K562 (cell line): ENCODE measurements at regions not wholly inside any gene's neighbourhood (a gene's known extent, or its start where the extent isn't known, plus 50 kb on each side); places are given as distances from the start of the nearest gene placed in this dataset.
"Not testable (repeated sequence)": the region's sequence is repeated elsewhere in the genome, so short reads cannot be mapped to it uniquely, and the experiment has no call there.

Experiments used
- ATAC-seq: fragments of 200-7000 bp; cut with Tn5 transposase; 3 replicates; pipeline ENCODE4 v1.9.1; 2020; ENCODE audit warnings: moderate library complexity
- BruUV-seq: library from RNA; stranded (reverse); fragments of 400-500 nt; replicated peaks from 2 replicates; lab custom pipeline; 2021; lab: Mats Ljungman, UMichigan
- CTCF ChIA-PET: fragments of 300-600 bp; formaldehyde crosslinking; extraction: SDS; loops from one replicate; lab custom pipeline; 2021; ENCODE audit warnings: low intra/inter-chr PET ratio; lab: Yijun Ruan, JAX
- POLR2A ChIA-PET: fragments of 300-600, 350-650 bp; sonication (Branson Sonifier 250); formaldehyde crosslinking; extraction: SDS; loops from one replicate; lab custom pipeline; 2021; ENCODE audit warnings: antibody characterized with exemption, inconsistent platforms; lab: Yijun Ruan, JAX
- DNase-seq, 4 experiments: peaks; one replicate each; pipeline versions ENCODE4 v3.0.0 to v3.0.0-alpha.2; 2011 to 2018; ENCODE audit warnings: low spot score in 3 of 4, mixed read lengths in 3 of 4; ENCODE audit errors: extremely low read depth in 1 of 4
- FAIRE-seq: peaks from 2 replicates; lab custom pipeline; 2011; peaks lifted over from hg19 to GRCh38; lab: Jason Lieb, UNC
- H2AFZ ChIP-seq: 2 replicates; pipeline ENCODE4 v1.6.0; 2011; ENCODE audit warnings: low read depth, low read length, control low read depth, inconsistent platforms
- H3K27ac ChIP-seq: fragments of 200-600 bp; 3 replicates; pipeline ENCODE4 v1.8.0; 2011; ENCODE audit warnings: low read depth, mild to moderate bottlenecking, control low read depth, inconsistent platforms, low read length, moderate library complexity, mixed read lengths; ENCODE audit errors: extremely low read depth
- H3K27me3 ChIP-seq, 2 experiments: fragments of 300-600 bp in 1 of 2; 2 replicates in 1 of 2; 3 replicates in 1 of 2; pipeline versions ENCODE4 v1.6.0 to v1.8.0; 2011; ENCODE audit warnings: inconsistent platforms in 2 of 2, low read length in 2 of 2, mild to moderate bottlenecking in 1 of 2, mixed read lengths in 1 of 2, moderate library complexity in 1 of 2; ENCODE audit not compliant: control insufficient read depth in 2 of 2, insufficient read depth in 2 of 2
- H3K36me3 ChIP-seq: fragments of 300-600 bp; 3 replicates; pipeline ENCODE4 v1.8.0; 2011; ENCODE audit warnings: mild to moderate bottlenecking, low read length, inconsistent platforms; ENCODE audit not compliant: control insufficient read depth, insufficient read depth
- H3K4me1 ChIP-seq, 2 experiments: fragments of 200-600 bp in 1 of 2; replicated peaks in 1 of 2; 2 replicates in 1 of 2; 3 replicates in 1 of 2; pipeline versions ENCODE4 v1.5.1 to v1.8.0; 2011; ENCODE audit warnings: inconsistent platforms in 2 of 2, low read length in 2 of 2, mild to moderate bottlenecking in 1 of 2, mixed read lengths in 1 of 2, moderate library complexity in 1 of 2; ENCODE audit not compliant: control insufficient read depth in 2 of 2, insufficient read depth in 2 of 2
- H3K4me2 ChIP-seq: 2 replicates; pipeline ENCODE4 v1.6.1; 2011; ENCODE audit warnings: low read length, control low read depth, inconsistent platforms, mixed read lengths; ENCODE audit not compliant: insufficient read depth
- H3K4me3 ChIP-seq: fragments of 200-600 bp; sonication (generic), shearing (Covaris generic); 2 replicates; pipeline ENCODE4 v1.5.1; 2016; ENCODE audit warnings: control low read depth, inconsistent platforms
- H3K79me2 ChIP-seq: fragments of 200-600 bp; 3 replicates; pipeline ENCODE4 v1.8.0; 2011; ENCODE audit warnings: low read length, inconsistent platforms; ENCODE audit not compliant: control insufficient read depth, insufficient read depth
- H3K9ac ChIP-seq, 2 experiments: 2 replicates each; pipeline versions ENCODE4 v1.6.0 to v1.6.1; 2011; ENCODE audit warnings: low read depth in 2 of 2, low read length in 2 of 2, control low read depth in 1 of 2, inconsistent platforms in 1 of 2, mild to moderate bottlenecking in 1 of 2, mixed read lengths in 1 of 2; ENCODE audit not compliant: insufficient read depth in 1 of 2
- H3K9me1 ChIP-seq: one replicate; pipeline ENCODE4 v1.6.0; 2011; ENCODE audit warnings: inconsistent platforms, mild to moderate bottlenecking, low read length, moderate library complexity; ENCODE audit not compliant: control insufficient read depth, insufficient read depth
- H3K9me3 ChIP-seq: replicated peaks from 2 replicates; pipeline ENCODE4 v1.5.1; 2011; ENCODE audit warnings: low read depth, low read length, inconsistent platforms; ENCODE audit not compliant: control insufficient read depth, insufficient read depth
- H4K20me1 ChIP-seq: replicated peaks from 2 replicates; pipeline ENCODE4 v1.6.1; 2011; ENCODE audit warnings: low read length, inconsistent platforms, mixed read lengths; ENCODE audit not compliant: control insufficient read depth, insufficient read depth
- BCOR ChIP-seq: fragments of 450-650 bp; IDR thresholded peaks from 2 replicates; pipeline ENCODE4 v1.6.1; 2016
- MBD1 ChIP-seq: fragments of 250-450 bp; sonication (Bioruptor Pico); IDR thresholded peaks from 2 replicates; pipeline ENCODE4 v1.8.0; 2022; ENCODE audit warnings: inconsistent platforms
- POLR2AphosphoS2 ChIP-seq: IDR thresholded peaks from 2 replicates; pipeline ENCODE4 v1.6.1; 2012; ENCODE audit warnings: low read length, improper control_type of control experiment
- ZBED1 ChIP-seq: IDR thresholded peaks from 2 replicates; pipeline ENCODE4 v1.6.1; 2014
- ZSCAN29 ChIP-seq: fragments of 450-650 bp; IDR thresholded peaks from 2 replicates; pipeline ENCODE4 v1.6.1; 2017
- WGBS: fragments of 100-300 bp; shearing (Covaris generic); methylation state at CpG from one replicate; pipeline ENCODE4 v1.1.6; 2016; ENCODE audit warnings: low coverage, mixed read lengths; ENCODE audit not compliant: insufficient coverage; ENCODE audit errors: missing lambda C conversion rate; 5-methylcytosine and 5-hydroxymethylcytosine counted together
- in situ Hi-C: fragments of 300-500 bp; cut with MboI; formaldehyde crosslinking; loops from 4 replicates; pipeline ENCODE4 v1.15.0; 2018; ENCODE audit warnings: inconsistent platforms, mixed read lengths
- intact Hi-C: fragments of 100-400 bp; cut with micrococcal nuclease; formaldehyde crosslinking; loops from 2 replicates; pipeline ENCODE4 v1.14.2; 2022
- TF ChIP-seq, protein P1 (sequence below): sonication (generic); formaldehyde crosslinking; IDR thresholded peaks from 2 replicates; pipeline ENCODE4 v1.8.0; 2023; ENCODE audit warnings: mild to moderate bottlenecking, missing genetic modification reagents

DNA sequence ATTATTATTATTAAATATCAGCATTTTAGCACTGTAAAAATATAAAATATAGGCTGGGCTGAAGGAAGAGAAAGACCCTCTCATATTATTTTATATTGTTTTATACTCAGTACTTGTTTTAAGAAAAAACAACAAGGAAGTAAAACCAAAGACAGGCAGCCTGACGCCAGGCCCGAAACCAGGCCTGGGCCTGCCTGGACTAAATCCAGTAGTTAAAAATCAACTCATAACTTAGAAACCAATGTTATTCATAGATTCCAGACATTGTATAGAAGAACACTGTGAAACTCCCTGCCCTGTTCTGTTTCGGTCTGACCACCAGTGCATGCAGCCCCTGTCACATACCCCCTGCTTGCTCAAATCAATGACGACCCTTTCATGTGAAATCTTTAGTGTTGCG lies 420.1 kb upstream of the PABPC4L start:
- H3K9me1 ChIP-seq, H4K20me1 ChIP-seq, intact Hi-C loops, H3K4me1 ChIP-seq, H3K4me2 ChIP-seq, DNase-seq, H3K27ac ChIP-seq, H3K36me3 ChIP-seq, H3K27me3 ChIP-seq, H3K79me2 ChIP-seq, FAIRE-seq, BruUV-seq, in situ Hi-C loops, CTCF ChIA-PET, H3K9me3 ChIP-seq, H3K9ac ChIP-seq, ATAC-seq, H3K4me3 ChIP-seq, H2AFZ ChIP-seq, POLR2A ChIA-PET: not testable (repeated sequence)
- WGBS, result 2% methylated on average over 5 of the region's 5 CpGs

- POLR2A ChIA-PET, result no interaction called here
- intact Hi-C loops, result no loop called here
- TF ChIP-seq, protein P1, sequence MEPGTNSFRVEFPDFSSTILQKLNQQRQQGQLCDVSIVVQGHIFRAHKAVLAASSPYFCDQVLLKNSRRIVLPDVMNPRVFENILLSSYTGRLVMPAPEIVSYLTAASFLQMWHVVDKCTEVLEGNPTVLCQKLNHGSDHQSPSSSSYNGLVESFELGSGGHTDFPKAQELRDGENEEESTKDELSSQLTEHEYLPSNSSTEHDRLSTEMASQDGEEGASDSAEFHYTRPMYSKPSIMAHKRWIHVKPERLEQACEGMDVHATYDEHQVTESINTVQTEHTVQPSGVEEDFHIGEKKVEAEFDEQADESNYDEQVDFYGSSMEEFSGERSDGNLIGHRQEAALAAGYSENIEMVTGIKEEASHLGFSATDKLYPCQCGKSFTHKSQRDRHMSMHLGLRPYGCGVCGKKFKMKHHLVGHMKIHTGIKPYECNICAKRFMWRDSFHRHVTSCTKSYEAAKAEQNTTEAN (CRISPR knock-in tag), result no peak
- TF ChIP-seq ZBED1 (no peak), MBD1 (CRISPR knock-in tag) (no peak), ZSCAN29 (no peak), BCOR (no peak), POLR2AphosphoS2 (no peak)
These were observed 409.4 kb upstream of the PABPC4L start for GRCh38 chr4:134610956-134611355.

More at GRCh38 chr4:134610956-134611355, 409.4 kb upstream of the PABPC4L start:
- 8% methylated on average over 1 of the region's 1 CpG for WGBS
- no peak overlapping the region for H3K9ac ChIP-seq
- no peak for DNase-seq
- CTCF ChIA-PET, result no interaction called here
- no peaks in the 10 kb centered on the region for H3K79me2 ChIP-seq
- no peak overlapping the region for H2AFZ ChIP-seq
- in situ Hi-C loops, result no loop called here
- no peak for FAIRE-seq
- H3K9me1 ChIP-seq, result no peaks in the 10 kb centered on the region
- H3K4me3 ChIP-seq, result no peak overlapping the region
- H3K27me3 ChIP-seq, result no peaks in the 10 kb centered on the region
- no peak for ATAC-seq
- H4K20me1 ChIP-seq, result no peaks in the 10 kb centered on the region
- H3K4me1 ChIP-seq, result no peaks in the 10 kb centered on the region
- H3K27ac ChIP-seq, result no peak overlapping the region
- BruUV-seq, result no TSS peak
- no peaks in the 10 kb centered on the region for H3K9me3 ChIP-seq
- no peak overlapping the region for H3K4me2 ChIP-seq
- no peaks in the 10 kb centered on the region for H3K36me3 ChIP-seq
